Natural killer cell (primary cell): ENCODE measurements at regions not wholly inside any gene's neighbourhood (a gene's known extent, or its start where the extent isn't known, plus 50 kb on each side); places are given as distances from the start of the nearest gene placed in this dataset.

Source experiments
- ATAC-seq, 3 donors: fragments of 150-1000 bp in 2 of 3; fragments of 200-7000 bp in 1 of 3; cut with Tn5 transposase; 1 replicate in 1 of 3; 2 replicates in 2 of 3; pipeline ENCODE4 v1.10.0; 2021; ENCODE audit warnings: mild to moderate bottlenecking in 2 of 3, moderate library complexity in 2 of 3
- DNase-seq, 2 donors: peaks; one replicate each; pipeline versions ENCODE4 v3.0.0 to v3.0.0-alpha.2; 2013 to 2021; ENCODE audit warnings: mixed read lengths in 1 of 2
- H3K27ac ChIP-seq: one replicate; pipeline ENCODE4 v1.5.1; 2013; ENCODE audit warnings: mild to moderate bottlenecking, low read length
- H3K27me3 ChIP-seq: one replicate; pipeline ENCODE4 v1.6.1; 2013; ENCODE audit warnings: low read length; ENCODE audit not compliant: control insufficient read depth, insufficient read depth
- H3K36me3 ChIP-seq: one replicate; pipeline ENCODE4 v1.6.1; 2013; ENCODE audit warnings: low read length; ENCODE audit not compliant: control insufficient read depth, insufficient read depth
- H3K4me1 ChIP-seq: one replicate; pipeline ENCODE4 v1.6.1; 2013; ENCODE audit warnings: low read length; ENCODE audit not compliant: control insufficient read depth, insufficient read depth
- H3K4me3 ChIP-seq: one replicate; pipeline ENCODE4 v1.5.1; 2013; ENCODE audit warnings: low read length
- H3K9me3 ChIP-seq: one replicate; pipeline ENCODE4 v1.6.1; 2013; ENCODE audit warnings: low read length; ENCODE audit not compliant: control insufficient read depth, insufficient read depth
- H3K27ac Mint-ChIP-seq, 2 donors: one replicate each; pipeline ENCODE4 v1.8.0; 2022; ENCODE audit warnings: mild to moderate bottlenecking in 2 of 2, mixed read lengths in 2 of 2, moderate library complexity in 1 of 2
- H3K27me3 Mint-ChIP-seq, 2 donors: one replicate each; pipeline ENCODE4 v1.8.0; 2022; ENCODE audit warnings: low read depth in 2 of 2, mixed read lengths in 2 of 2
- H3K36me3 Mint-ChIP-seq: one replicate; pipeline ENCODE4 v1.8.0; 2022; ENCODE audit warnings: mixed read lengths
- H3K4me1 Mint-ChIP-seq, 2 donors: one replicate each; pipeline ENCODE4 v1.8.0; 2022; ENCODE audit warnings: mixed read lengths in 2 of 2
- H3K4me3 Mint-ChIP-seq: one replicate; pipeline ENCODE4 v1.8.0; 2022; ENCODE audit warnings: mild to moderate bottlenecking, moderate library complexity, mixed read lengths
- H3K9me3 Mint-ChIP-seq, 2 donors: one replicate each; pipeline ENCODE4 v1.8.0; 2022; ENCODE audit warnings: mixed read lengths in 2 of 2
- CTCF ChIP-seq: fragments of 200-600 bp; IDR thresholded peaks from one replicate; pipeline ENCODE4 v1.8.0; 2022; ENCODE audit warnings: antibody characterized with exemption
- WGBS: methylation state at CpG from one replicate; pipeline ENCODE4 v1.1.7; 2013; ENCODE audit warnings: missing lambda C conversion rate; ENCODE audit not compliant: insufficient coverage; 5-methylcytosine and 5-hydroxymethylcytosine counted together
- intact Hi-C: fragments of 100-400 bp; cut with micrococcal nuclease; formaldehyde crosslinking; loops from one replicate; pipeline ENCODE4 v1.14.2; 2022

- Histone ChIP-seq H3K4me3 (no peak overlapping the region), H3K9me3 (no peaks in the 10 kb centered on the region), H3K36me3 (no peaks in the 10 kb centered on the region), H3K4me1 (no peaks in the 10 kb centered on the region), H3K27ac (no peak overlapping the region), H3K27me3 (peaks cover 2% of the 10 kb centered on the region)
- Mint-ChIP-seq H3K4me3 (no peak overlapping the region), H3K4me1 (no peaks in the 10 kb centered on the region), H3K36me3 (no peaks in the 10 kb centered on the region), H3K27me3 (peaks cover 12 to 43% of the 10 kb centered on the region in 2 donors), H3K9me3 (no peaks in the 10 kb centered on the region), H3K27ac (no peak overlapping the region)
- intact Hi-C loops, result no loop called here
- TF ChIP-seq CTCF, result no peak
- DNase-seq (no peak), ATAC-seq (no peak)
Measured at GRCh38 chr14:51474854-51475253, 176.9 kb upstream of the FRMD6 start.

GRCh38 chr14:51478175-51478621, 173.5 kb upstream of the FRMD6 start:
- DNase-seq (no peak), ATAC-seq (no peak)

GRCh38 chr14:51479584-51480325, 172.0 kb upstream of the FRMD6 start:
- no peak overlapping the region for H3K4me3 ChIP-seq
- WGBS, result 91% methylated on average over 2 of the region's 2 CpGs
- H3K27ac ChIP-seq, result no peak overlapping the region
- ATAC-seq (no peak), DNase-seq (no peak)
- no peaks in the 10 kb centered on the region for H3K9me3 ChIP-seq
- Mint-ChIP-seq H3K4me1 (no peaks in the 10 kb centered on the region), H3K27ac (no peak overlapping the region), H3K4me3 (no peak overlapping the region), H3K27me3 (peaks cover 11 to 21% of the 10 kb centered on the region in 2 donors), H3K9me3 (no peaks in the 10 kb centered on the region), H3K36me3 (no peaks in the 10 kb centered on the region)
- intact Hi-C loops, result no loop called here
- H3K36me3 ChIP-seq, result no peaks in the 10 kb centered on the region
- no peaks in the 10 kb centered on the region for H3K4me1 ChIP-seq
- peaks cover 2% of the 10 kb centered on the region for H3K27me3 ChIP-seq
- TF ChIP-seq CTCF, result no peak

More at GRCh38 chr14:51478175-51478621, 173.5 kb upstream of the FRMD6 start:
- Histone ChIP-seq H3K4me1 (no peaks in the 10 kb centered on the region), H3K27ac (no peak overlapping the region), H3K4me3 (no peak overlapping the region), H3K27me3 (peaks cover 2% of the 10 kb centered on the region), H3K36me3 (no peaks in the 10 kb centered on the region), H3K9me3 (no peaks in the 10 kb centered on the region)
- WGBS, result 90% methylated on average over 3 of the region's 4 CpGs
- no peak for TF ChIP-seq CTCF
- intact Hi-C loops, result no loop called here
- Mint-ChIP-seq H3K4me1 (no peaks in the 10 kb centered on the region), H3K9me3 (no peaks in the 10 kb centered on the region), H3K36me3 (no peaks in the 10 kb centered on the region), H3K27me3 (peaks cover 14 to 34% of the 10 kb centered on the region in 2 donors), H3K4me3 (no peak overlapping the region), H3K27ac (no peak overlapping the region)

GRCh38 chr14:51481643-51482042, 170.1 kb upstream of the FRMD6 start:
- H3K4me1 Mint-ChIP-seq, result no peaks in the 10 kb centered on the region
- H3K9me3 Mint-ChIP-seq, result no peaks in the 10 kb centered on the region
- no peak for TF ChIP-seq CTCF
- peaks cover 6 to 7% of the 10 kb centered on the region in 2 donors for H3K27me3 Mint-ChIP-seq
- Histone ChIP-seq H3K4me3 (no peak overlapping the region), H3K9me3 (no peaks in the 10 kb centered on the region), H3K36me3 (no peaks in the 10 kb centered on the region), H3K4me1 (no peaks in the 10 kb centered on the region), H3K27ac (no peak overlapping the region), H3K27me3 (no peaks in the 10 kb centered on the region)
- H3K27ac Mint-ChIP-seq, result no peak overlapping the region
- intact Hi-C loops, result no loop called here
- H3K36me3 Mint-ChIP-seq, result no peaks in the 10 kb centered on the region
- no peak overlapping the region for H3K4me3 Mint-ChIP-seq
- WGBS, result 82% methylated on average over 4 of the region's 4 CpGs
- DNase-seq (no peak), ATAC-seq (no peak)
